GM04503 (cell line): ENCODE measurements at regions not wholly inside any gene's neighbourhood (a gene's known extent, or its start where the extent isn't known, plus 50 kb on each side); places are given as distances from the start of the nearest gene placed in this dataset.
"Not testable (repeated sequence)": the region's sequence is repeated elsewhere in the genome, so short reads cannot be mapped to it uniquely, and the experiment has no call there.

ENCODE experiments used
- DNase-seq: peaks from one replicate; pipeline ENCODE4 v3.0.0-alpha.2; 2012; ENCODE audit warnings: low read depth

GRCh38 chr21:36207577-36208320 is 51.1 kb downstream of the DOP1B start:
- no peak for DNase-seq

- DNase-seq: no peak
These were observed 51.8 kb downstream of the DOP1B start for GRCh38 chr21:36208326-36209013.

- no peak for DNase-seq
These were observed 53.1 kb downstream of the DOP1B start for GRCh38 chr21:36209626-36210171.

GRCh38 chr21:36210779-36211659 is 54.4 kb downstream of the DOP1B start:
- DNase-seq: no peak

GRCh38 chr21:36211660-36212512 is 55.3 kb downstream of the DOP1B start:
- peak; percentile 44 for DNase-seq

- DNase-seq: no peak
These were observed 55.8 kb downstream of the DOP1B start for GRCh38 chr21:36212513-36212780.

GRCh38 chr21:36214561-36214960 is 57.9 kb downstream of the DOP1B start:
- DNase-seq: no peak

GRCh38 chr21:36217743-36218142 is 61.1 kb downstream of the DOP1B start:
- DNase-seq: no peak

GRCh38 chr21:36218691-36219090 is 62.1 kb downstream of the DOP1B start:
- DNase-seq: no peak

- no peak for DNase-seq
These were observed 66.8 kb downstream of the DOP1B start for GRCh38 chr21:36223451-36223850.

- DNase-seq: no peak
These were observed 72.6 kb downstream of the DOP1B start for GRCh38 chr21:36229181-36229580.

GRCh38 chr21:36231444-36231843 is 74.8 kb downstream of the DOP1B start:
- not testable (repeated sequence) for DNase-seq

- DNase-seq: no peak
These were observed 76.0 kb downstream of the DOP1B start for GRCh38 chr21:36232641-36233040.

- DNase-seq: no peak
These were observed 78.5 kb downstream of the DOP1B start for GRCh38 chr21:36235058-36235582.

GRCh38 chr21:36236052-36236730 is 79.6 kb downstream of the DOP1B start:
- no peak for DNase-seq

- DNase-seq: no peak
These were observed 80.8 kb downstream of the DOP1B start for GRCh38 chr21:36237441-36237840.

- DNase-seq: no peak
These were observed 80.4 kb upstream of the MORC3 start for GRCh38 chr21:36239585-36239984.

- DNase-seq: no peak
These were observed 78.3 kb upstream of the MORC3 start for GRCh38 chr21:36241717-36242116.

GRCh38 chr21:36245115-36245514 is 74.9 kb upstream of the MORC3 start:
- DNase-seq: no peak

- DNase-seq: no peak
These were observed 74.3 kb upstream of the MORC3 start for GRCh38 chr21:36245649-36246048.

- DNase-seq: no peak
These were observed 73.8 kb upstream of the MORC3 start for GRCh38 chr21:36246080-36246631.
